PC-3 (cell line): ENCODE measurements at regions not wholly inside any gene's neighbourhood (a gene's known extent, or its start where the extent isn't known, plus 50 kb on each side); places are given as distances from the start of the nearest gene placed in this dataset.

ENCODE experiments used
- ATAC-seq: fragments of 200-7000 bp; cut with Tn5 transposase; 2 replicates; pipeline ENCODE4 v1.9.1; 2020; ENCODE audit warnings: mild to moderate bottlenecking, moderate library complexity
- BruUV-seq: library from RNA; stranded (reverse); fragments of 400-500 nt; replicated peaks from 2 replicates; lab custom pipeline; 2021; lab: Mats Ljungman, UMichigan
- CTCF ChIA-PET: fragments of 300-600 bp; sonication (Branson Sonifier 250); formaldehyde crosslinking; loops from one replicate; lab custom pipeline; 2022; ENCODE audit warnings: antibody characterized with exemption; lab: Charles Lee
- POLR2A ChIA-PET: fragments of 300-600 bp; sonication (Branson Sonifier 250); formaldehyde crosslinking; loops from one replicate; lab custom pipeline; 2022; ENCODE audit warnings: antibody characterized with exemption; ENCODE audit not compliant: unreplicated experiment; lab: Charles Lee
- DNase-seq: peaks from one replicate; pipeline ENCODE4 v3.0.0-alpha.2; 2015
- H2AFZ ChIP-seq: fragments of 300-600 bp; sonication (generic); 2 replicates; pipeline ENCODE4 v1.6.0; 2016; ENCODE audit warnings: antibody characterized with exemption, low read length
- H3F3A ChIP-seq: fragments of 300-600 bp; sonication (generic); one replicate; pipeline ENCODE4 v1.6.0; 2017; ENCODE audit warnings: antibody characterized with exemption, low read length, control low read depth, mild to moderate bottlenecking; ENCODE audit not compliant: unreplicated experiment
- H3K27ac ChIP-seq: fragments of 300-600 bp; sonication (generic); 2 replicates; pipeline ENCODE4 v1.5.1; 2016; ENCODE audit warnings: mild to moderate bottlenecking, low read length
- H3K27me3 ChIP-seq: fragments of 300-600 bp; sonication (generic); 2 replicates; pipeline ENCODE4 v1.6.1; 2016; ENCODE audit warnings: low read length, mixed read lengths
- H3K36me3 ChIP-seq: fragments of 300-600 bp; sonication (generic); 2 replicates; pipeline ENCODE4 v1.6.1; 2016; ENCODE audit warnings: low read depth, mixed run types, low read length, mixed read lengths
- H3K4me1 ChIP-seq: fragments of 300-600 bp; sonication (generic); 2 replicates; pipeline ENCODE4 v1.5.1; 2016; ENCODE audit warnings: low read length; ENCODE audit not compliant: insufficient read depth
- H3K4me2 ChIP-seq: fragments of 300-600 bp; sonication (generic); 2 replicates; pipeline ENCODE4 v1.6.0; 2016; ENCODE audit warnings: low read length
- H3K4me3 ChIP-seq: fragments of 300-600 bp; sonication (generic); 2 replicates; pipeline ENCODE4 v1.5.1; 2016; ENCODE audit warnings: mild to moderate bottlenecking, low read length, mixed read lengths
- H3K79me2 ChIP-seq: fragments of 300-600 bp; sonication (generic); 2 replicates; pipeline ENCODE4 v1.6.1; 2017; ENCODE audit warnings: low read length, mixed read lengths
- H3K9ac ChIP-seq: fragments of 300-600 bp; sonication (generic); 2 replicates; pipeline ENCODE4 v1.6.0; 2016; ENCODE audit warnings: mild to moderate bottlenecking, low read length
- H3K9me2 ChIP-seq: fragments of 300-600 bp; sonication (generic); replicated peaks from 2 replicates; pipeline ENCODE4 v1.6.1; 2016; ENCODE audit warnings: mixed run types, low read length, mixed read lengths
- H3K9me3 ChIP-seq: fragments of 300-600 bp; sonication (generic); 2 replicates; pipeline ENCODE4 v1.6.1; 2016; ENCODE audit warnings: low read length, mixed read lengths
- H4K20me1 ChIP-seq: fragments of 300-600 bp; sonication (generic); 2 replicates; pipeline ENCODE4 v1.6.1; 2016; ENCODE audit warnings: low read length, mixed read lengths
- CTCF ChIP-seq: fragments of 300-600 bp; sonication (generic); conservative IDR thresholded peaks from 2 replicates; pipeline ENCODE4 v1.5.1; 2017; ENCODE audit warnings: antibody characterized with exemption, low read depth, mild to moderate bottlenecking, low read length
- EZH2 ChIP-seq: fragments of 300-600 bp; sonication (generic); IDR thresholded peaks from one replicate; pipeline ENCODE4 v1.6.1; 2017; ENCODE audit warnings: antibody characterized with exemption, mild to moderate bottlenecking, low read length; ENCODE audit not compliant: unreplicated experiment
- EZH2phosphoT487 ChIP-seq: fragments of 300-600 bp; sonication (generic); IDR thresholded peaks from 2 replicates; pipeline ENCODE4 v1.6.1; 2018; ENCODE audit warnings: mild to moderate bottlenecking, antibody characterized with exemption, low read length, borderline replicate concordance
- intact Hi-C: fragments of 100-400 bp; cut with micrococcal nuclease; formaldehyde crosslinking; loops from 2 replicates; pipeline ENCODE4 v1.9.0; 2023

DNA sequence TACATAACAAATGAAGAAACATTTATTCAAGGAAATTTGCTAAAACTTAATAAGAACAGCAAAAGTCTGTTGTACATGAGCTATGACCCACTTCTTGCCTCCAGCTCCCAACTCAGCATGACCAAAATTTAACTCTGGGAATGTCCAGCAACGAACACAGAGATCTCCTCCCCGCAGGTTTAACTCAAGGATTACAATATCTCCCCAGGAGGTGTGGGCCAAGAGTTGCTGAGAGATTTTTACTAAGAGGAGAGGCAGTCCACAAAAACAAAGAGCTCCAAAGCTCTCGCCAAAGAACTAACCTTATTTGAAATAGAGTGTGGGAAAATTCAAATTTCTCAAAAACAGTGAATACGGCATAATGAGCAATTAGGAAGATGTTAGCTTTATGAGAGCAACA is 318.5 kb downstream of the GRB14 start:
- TF ChIP-seq EZH2 (no peak), EZH2phosphoT487 (no peak), CTCF (no peak)
- H3K4me3 ChIP-seq, result no peak overlapping the region
- no peaks in the 10 kb centered on the region for H3F3A ChIP-seq
- no peak overlapping the region for H3K9ac ChIP-seq
- no peaks in the 10 kb centered on the region for H3K4me1 ChIP-seq
- H2AFZ ChIP-seq, result no peak overlapping the region
- H3K4me2 ChIP-seq, result no peak overlapping the region
- no peaks in the 10 kb centered on the region for H3K79me2 ChIP-seq
- no TSS peak for BruUV-seq
- H4K20me1 ChIP-seq, result no peaks in the 10 kb centered on the region
- DNase-seq (no peak), ATAC-seq (no peak)
- H3K9me2 ChIP-seq, result no peaks in the 10 kb centered on the region
- intact Hi-C loops, result no loop called here
- H3K9me3 ChIP-seq, result no peaks in the 10 kb centered on the region
- peaks cover 26% of the 10 kb centered on the region for H3K27me3 ChIP-seq
- ChIA-PET POLR2A (no interaction called here), CTCF (no interaction called here)
- no peaks in the 10 kb centered on the region for H3K36me3 ChIP-seq
- H3K27ac ChIP-seq, result no peak overlapping the region

DNA sequence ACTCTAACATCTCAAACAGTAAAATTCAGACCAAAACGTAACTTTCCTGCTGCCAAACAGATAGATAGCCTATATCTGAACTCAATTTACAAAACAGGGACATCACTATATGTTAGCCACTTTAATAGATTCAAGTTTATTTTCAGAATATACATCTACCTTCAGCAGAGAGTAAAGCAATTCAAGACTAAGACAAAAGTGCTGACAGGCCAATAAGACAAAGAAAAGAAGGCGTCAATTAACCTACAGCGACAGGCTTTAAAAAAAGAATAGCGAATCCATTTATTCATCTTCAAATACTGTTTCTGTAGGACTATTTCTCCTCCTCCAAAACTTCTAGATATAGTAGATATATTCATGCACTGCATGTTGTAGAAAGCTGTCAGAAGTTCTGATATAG is 333.0 kb downstream of the GRB14 start:
- CTCF ChIA-PET, result no interaction called here
- POLR2A ChIA-PET, result no interaction called here
- no peak for ATAC-seq

DNA sequence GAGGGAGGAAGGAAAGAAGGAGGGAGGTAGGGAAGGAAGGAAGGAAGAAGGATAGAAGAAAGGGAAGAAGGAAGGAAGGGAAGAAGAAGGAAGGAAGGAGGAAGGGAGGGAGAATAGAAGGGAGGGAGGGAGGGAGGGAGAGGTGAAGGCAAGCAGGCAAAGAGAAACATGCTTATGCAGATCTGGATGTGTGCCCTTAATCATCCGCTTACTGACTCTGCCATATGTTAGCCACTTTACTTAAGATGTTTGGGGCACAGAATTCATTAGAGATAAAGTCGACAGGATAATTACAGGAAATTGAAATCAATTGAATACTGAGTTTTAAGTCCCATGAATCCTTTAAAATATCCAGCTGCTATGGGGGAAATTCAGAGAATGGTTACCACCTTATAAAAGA is 334.2 kb downstream of the GRB14 start:
- H2AFZ ChIP-seq, result no peak overlapping the region
- DNase-seq, result no peak
- peaks cover 11% of the 10 kb centered on the region; the same call in 1 of the 2 replicates for H3K27me3 ChIP-seq

More for the DNA sequence above, 333.0 kb downstream of the GRB14 start:
- Histone ChIP-seq H3K4me1 (no peaks in the 10 kb centered on the region), H3K27ac (no peak overlapping the region), H3K27me3 (peaks cover 11% of the 10 kb centered on the region; the same call in 1 of the 2 replicates), H2AFZ (no peak overlapping the region), H4K20me1 (no peaks in the 10 kb centered on the region), H3K79me2 (no peaks in the 10 kb centered on the region), H3K4me3 (no peak overlapping the region), H3K9me2 (no peaks in the 10 kb centered on the region), H3K9ac (no peak overlapping the region), H3F3A (no peaks in the 10 kb centered on the region), H3K36me3 (no peaks in the 10 kb centered on the region), H3K9me3 (no peaks in the 10 kb centered on the region), H3K4me2 (no peak overlapping the region)
- TF ChIP-seq EZH2 (no peak), CTCF (no peak), EZH2phosphoT487 (no peak)
- BruUV-seq, result no TSS peak
- intact Hi-C loops, result no loop called here
- DNase-seq, result no peak

More for the DNA sequence above, 334.2 kb downstream of the GRB14 start:
- Histone ChIP-seq H4K20me1 (no peaks in the 10 kb centered on the region), H3K9me2 (no peaks in the 10 kb centered on the region), H3K79me2 (no peaks in the 10 kb centered on the region), H3K27ac (no peak overlapping the region), H3K9ac (no peak overlapping the region), H3F3A (no peaks in the 10 kb centered on the region), H3K4me2 (no peak overlapping the region), H3K9me3 (no peaks in the 10 kb centered on the region), H3K4me3 (no peak overlapping the region), H3K4me1 (no peaks in the 10 kb centered on the region), H3K36me3 (no peaks in the 10 kb centered on the region)
- intact Hi-C loops, result no loop called here
- CTCF ChIA-PET, result no interaction called here
- POLR2A ChIA-PET, result no interaction called here
- TF ChIP-seq EZH2 (no peak), CTCF (no peak), EZH2phosphoT487 (no peak)
- BruUV-seq, result no TSS peak
- ATAC-seq, result no peak
